Activated T-cell treated with anti-CD3 and anti-CD28 coated beads, Interleukin-2, amount 50 U/mL, for 72 hours (primary cell): ENCODE measurements at regions not wholly inside any gene's neighbourhood (a gene's known extent, or its start where the extent isn't known, plus 50 kb on each side); places are given as distances from the start of the nearest gene placed in this dataset.
"Not testable (repeated sequence)": the region's sequence is repeated elsewhere in the genome, so short reads cannot be mapped to it uniquely, and the experiment has no call there.

ENCODE experiments used
- ATAC-seq, 2 donors: fragments of 150-1000 bp; cut with Tn5 transposase; replicated peaks in 1 of 2; 2 replicates each; pipeline ENCODE4 v1.10.0; 2021; ENCODE audit warnings: moderate library complexity in 2 of 2, mild to moderate bottlenecking in 1 of 2
- DNase-seq, 2 donors: peaks; one replicate each; pipeline ENCODE4 v3.0.0; 2021 to 2022; ENCODE audit warnings: mixed read lengths in 1 of 2
- H3K27ac Mint-ChIP-seq: one replicate; pipeline ENCODE4 v1.8.0; 2022; ENCODE audit warnings: mild to moderate bottlenecking, moderate library complexity, mixed read lengths
- H3K27me3 Mint-ChIP-seq: one replicate; pipeline ENCODE4 v1.8.0; 2022; ENCODE audit warnings: low read depth, mixed read lengths
- H3K36me3 Mint-ChIP-seq, 2 donors: one replicate each; pipeline ENCODE4 v1.8.0; 2022; ENCODE audit warnings: mixed read lengths in 2 of 2, mild to moderate bottlenecking in 1 of 2; ENCODE audit not compliant: insufficient read depth in 2 of 2
- H3K4me1 Mint-ChIP-seq: one replicate; pipeline ENCODE4 v1.8.0; 2022; ENCODE audit warnings: low read depth, mixed read lengths
- H3K4me3 Mint-ChIP-seq, 2 donors: one replicate each; pipeline ENCODE4 v1.8.0; 2022; ENCODE audit warnings: mild to moderate bottlenecking in 2 of 2, mixed read lengths in 2 of 2, moderate library complexity in 2 of 2
- H3K9me3 Mint-ChIP-seq, 2 donors: one replicate each; pipeline ENCODE4 v1.8.0; 2022; ENCODE audit warnings: mixed read lengths in 2 of 2

GRCh38 chr5:87020099-87020934, 247.4 kb upstream of the RASA1 start:
- Mint-ChIP-seq H3K9me3 (peaks cover 2 to 5% of the 10 kb centered on the region in 2 donors), H3K27ac (peak overlapping the region; percentile 54), H3K4me3 (peak overlapping the region in 1 of 2 donors; percentile 31), H3K36me3 (peaks cover 0 to 2% of the 10 kb centered on the region in 2 donors), H3K4me1 (peaks cover 18% of the 10 kb centered on the region), H3K27me3 (no peaks in the 10 kb centered on the region)
- ATAC-seq = peak; percentile 60 to 90
- DNase-seq = peak; percentile 14 to 25

GRCh38 chr5:87022415-87022814, 245.3 kb upstream of the RASA1 start:
- ATAC-seq (no peak), DNase-seq (no peak)
- no peak overlapping the region for H3K27ac Mint-ChIP-seq
- no peaks in the 10 kb centered on the region for H3K27me3 Mint-ChIP-seq
- H3K4me1 Mint-ChIP-seq = peaks cover 22% of the 10 kb centered on the region
- H3K36me3 Mint-ChIP-seq = peaks cover 0 to 2% of the 10 kb centered on the region in 2 donors
- H3K4me3 Mint-ChIP-seq = no peak overlapping the region
- H3K9me3 Mint-ChIP-seq = peaks cover 2 to 5% of the 10 kb centered on the region in 2 donors

GRCh38 chr5:87027570-87027969, 240.1 kb upstream of the RASA1 start:
- Mint-ChIP-seq H3K4me3 (peak overlapping the region in 1 of 2 donors; percentile 10), H3K9me3 (peaks cover 2 to 8% of the 10 kb centered on the region in 2 donors), H3K36me3 (peaks cover 0 to 2% of the 10 kb centered on the region in 2 donors), H3K4me1 (peaks cover 18% of the 10 kb centered on the region), H3K27ac (no peak overlapping the region), H3K27me3 (peaks cover 8% of the 10 kb centered on the region)
- DNase-seq (no peak), ATAC-seq (no peak)

- Mint-ChIP-seq H3K27ac (no peak overlapping the region), H3K4me3 (no peak overlapping the region), H3K36me3 (no peaks in the 10 kb centered on the region), H3K27me3 (peaks cover 15% of the 10 kb centered on the region), H3K9me3 (peaks cover 0 to 3% of the 10 kb centered on the region in 2 donors), H3K4me1 (peaks cover 19% of the 10 kb centered on the region)
- ATAC-seq (no peak), DNase-seq (no peak)
Measured at GRCh38 chr5:87029951-87030350, 237.7 kb upstream of the RASA1 start.

- DNase-seq = no peak
- no peak overlapping the region for H3K4me3 Mint-ChIP-seq
- H3K4me1 Mint-ChIP-seq = peaks cover 21% of the 10 kb centered on the region
- no peak for ATAC-seq
- peaks cover 0 to 3% of the 10 kb centered on the region in 2 donors for H3K9me3 Mint-ChIP-seq
- H3K36me3 Mint-ChIP-seq = no peaks in the 10 kb centered on the region
- H3K27me3 Mint-ChIP-seq = peaks cover 15% of the 10 kb centered on the region
- no peak overlapping the region for H3K27ac Mint-ChIP-seq
Measured at GRCh38 chr5:87030699-87031098, 237.0 kb upstream of the RASA1 start.

GRCh38 chr5:87034557-87034956, 233.1 kb upstream of the RASA1 start:
- Mint-ChIP-seq H3K4me1 (peaks cover 7% of the 10 kb centered on the region), H3K9me3 (peaks cover 6 to 8% of the 10 kb centered on the region in 2 donors), H3K27ac (no peak overlapping the region), H3K36me3 (peaks cover 2 to 3% of the 10 kb centered on the region in 2 donors), H3K4me3 (no peak overlapping the region), H3K27me3 (peaks cover 7% of the 10 kb centered on the region)
- DNase-seq (no peak), ATAC-seq (no peak)

- peaks cover 2 to 3% of the 10 kb centered on the region in 2 donors for H3K36me3 Mint-ChIP-seq
- no peaks in the 10 kb centered on the region for H3K4me1 Mint-ChIP-seq
- H3K9me3 Mint-ChIP-seq = peaks cover 6 to 10% of the 10 kb centered on the region in 2 donors
- DNase-seq (no peak), ATAC-seq (no peak)
- H3K27ac Mint-ChIP-seq = no peak overlapping the region
- no peak overlapping the region for H3K4me3 Mint-ChIP-seq
- H3K27me3 Mint-ChIP-seq = no peaks in the 10 kb centered on the region
Measured at GRCh38 chr5:87042554-87042953, 225.1 kb upstream of the RASA1 start.

- Mint-ChIP-seq H3K27me3 (no peaks in the 10 kb centered on the region), H3K36me3 (peaks cover 2% of the 10 kb centered on the region in 2 donors), H3K9me3 (peaks cover 10 to 14% of the 10 kb centered on the region in 2 donors), H3K4me1 (no peaks in the 10 kb centered on the region), H3K27ac (no peak overlapping the region), H3K4me3 (no peak overlapping the region)
- no peak for DNase-seq
- ATAC-seq = no peak
Measured at GRCh38 chr5:87048156-87048555, 219.5 kb upstream of the RASA1 start.

GRCh38 chr5:87049012-87049411, 218.7 kb upstream of the RASA1 start:
- not testable (repeated sequence) for DNase-seq, H3K27ac Mint-ChIP-seq, H3K4me3 Mint-ChIP-seq, H3K4me1 Mint-ChIP-seq, ATAC-seq, H3K36me3 Mint-ChIP-seq, H3K27me3 Mint-ChIP-seq
- H3K9me3 Mint-ChIP-seq = peaks cover 10 to 14% of the 10 kb centered on the region in 2 donors

GRCh38 chr5:87051502-87052113, 216.1 kb upstream of the RASA1 start:
- Mint-ChIP-seq H3K36me3 (peaks cover 2% of the 10 kb centered on the region in 2 donors), H3K4me3 (no peak overlapping the region), H3K9me3 (peaks cover 10 to 16% of the 10 kb centered on the region in 2 donors), H3K4me1 (no peaks in the 10 kb centered on the region), H3K27ac (no peak overlapping the region), H3K27me3 (no peaks in the 10 kb centered on the region)
- DNase-seq = no peak
- no peak for ATAC-seq

GRCh38 chr5:87053146-87053545, 214.5 kb upstream of the RASA1 start:
- no peak overlapping the region for H3K4me3 Mint-ChIP-seq
- no peak overlapping the region for H3K27ac Mint-ChIP-seq
- no peaks in the 10 kb centered on the region for H3K4me1 Mint-ChIP-seq
- no peak for ATAC-seq
- H3K9me3 Mint-ChIP-seq = peaks cover 10 to 16% of the 10 kb centered on the region in 2 donors
- no peaks in the 10 kb centered on the region for H3K27me3 Mint-ChIP-seq
- no peak for DNase-seq
- H3K36me3 Mint-ChIP-seq = peaks cover 2% of the 10 kb centered on the region in 2 donors

- DNase-seq (no peak), ATAC-seq (no peak)
- H3K9me3 Mint-ChIP-seq = peaks cover 7 to 11% of the 10 kb centered on the region in 2 donors
- H3K4me1 Mint-ChIP-seq = no peaks in the 10 kb centered on the region
- H3K27ac Mint-ChIP-seq = no peak overlapping the region
- H3K4me3 Mint-ChIP-seq = no peak overlapping the region
- peaks cover 0 to 2% of the 10 kb centered on the region in 2 donors for H3K36me3 Mint-ChIP-seq
- H3K27me3 Mint-ChIP-seq = no peaks in the 10 kb centered on the region
Measured at GRCh38 chr5:87054821-87055220, 212.9 kb upstream of the RASA1 start.

- peaks cover 7 to 10% of the 10 kb centered on the region in 2 donors for H3K9me3 Mint-ChIP-seq
- H3K36me3 Mint-ChIP-seq = peaks cover 2 to 3% of the 10 kb centered on the region in 2 donors
Measured at GRCh38 chr5:87061046-87061445, 206.6 kb upstream of the RASA1 start.

More at GRCh38 chr5:87061046-87061445, 206.6 kb upstream of the RASA1 start:
- Mint-ChIP-seq H3K4me1 (no peaks in the 10 kb centered on the region), H3K27ac (no peak overlapping the region), H3K4me3 (no peak overlapping the region), H3K27me3 (no peaks in the 10 kb centered on the region)
- no peak for DNase-seq
- ATAC-seq = no peak
